Pancreas (tissue), 10 donors: ENCODE measurements at regions not wholly inside any gene's neighbourhood (a gene's known extent, or its start where the extent isn't known, plus 50 kb on each side); places are given as distances from the start of the nearest gene placed in this dataset.

Experiments used
- ATAC-seq, 4 donors: fragments of 200-7000 bp; cut with Tn5 transposase; one replicate each; pipeline versions ENCODE4 v1.8.0 to v1.9.1; 2020; ENCODE audit warnings: mild to moderate bottlenecking in 4 of 4, moderate library complexity in 4 of 4
- DNase-seq, 6 donors: peaks; one replicate each; pipeline ENCODE4 v3.0.0-alpha.2; 2020
- FAIRE-seq: peaks from 2 replicates; lab custom pipeline; 2012; peaks lifted over from hg19 to GRCh38; lab: Jason Lieb, UNC
- H3K27ac ChIP-seq, 4 donors: fragments of 200-600 bp; sonication (generic); 1 replicate in 3 of 4; 2 replicates in 1 of 4; pipeline versions ENCODE4 v1.5.0 to v1.8.0; 2020
- H3K27me3 ChIP-seq, 4 donors: fragments of 200-600 bp; one replicate each; pipeline ENCODE4 v1.8.0; 2021
- H3K36me3 ChIP-seq, 3 donors: fragments of 200-600 bp; sonication (generic) in 1 of 3; one replicate each; pipeline versions ENCODE4 v1.5.0 to v1.8.0; 2020 to 2021
- H3K4me1 ChIP-seq, 3 donors: fragments of 200-600 bp; one replicate each; pipeline ENCODE4 v1.8.0; 2021
- H3K4me3 ChIP-seq, 4 donors: fragments of 200-600 bp; sonication (generic) in 2 of 4; one replicate each; pipeline versions ENCODE4 v1.5.0 to v1.8.0; 2020 to 2021
- H3K9me3 ChIP-seq, 4 donors: fragments of 200-600 bp; one replicate each; pipeline ENCODE4 v1.8.0; 2021
- WGBS, 2 donors: extraction: QIAGEN DNeasy Blood & Tissue Kit; methylation state at CpG; one replicate each; pipeline ENCODE4 v1.1.7; 2013; 5-methylcytosine and 5-hydroxymethylcytosine counted together
- intact Hi-C, 3 donors: fragments of 100-400 bp; cut with DNase I; formaldehyde crosslinking; loops; one replicate each; pipeline versions ENCODE4 v1.11.1 to v1.14.2; 2022
- TF ChIP-seq, protein P1 (sequence below), 4 donors: fragments of 200-600 bp; sonication (generic) in 3 of 4; IDR thresholded peaks; one replicate each; pipeline versions ENCODE4 v1.5.0 to v1.8.0; 2021; ENCODE audit warnings: antibody characterized with exemption in 4 of 4
- donor health status: healthy with polysubstance abuse.
- donor health status: DM: no; HTN: no; CAD: no; lungs with moderate emphysema.
- donor health status: DM: no; HTN: no; CAD: no.
- donor health status: control.
- donor health status: control.
- donor health status: Bipolar disorder and iron deficiency.
- donor health status: DM: yes; HTN: yes; CAD: no.
- donor health status: DM: no; HTN: no; CAD: no.
- donor health status: DM: no; HTN: no; CAD: no.
- donor health status: DM: yes; HTN: yes; CAD: no.

GRCh38 chr11:23974601-23975000 lies 522.3 kb upstream of the LUZP2 start:
- H3K4me3 ChIP-seq: no peak overlapping the region
- H3K27ac ChIP-seq: no peak overlapping the region
- ATAC-seq (no peak), DNase-seq (no peak), FAIRE-seq (no peak)
- no peaks in the 10 kb centered on the region for H3K27me3 ChIP-seq
- intact Hi-C loops: no loop called here
- H3K36me3 ChIP-seq: no peaks in the 10 kb centered on the region
- no peaks in the 10 kb centered on the region for H3K4me1 ChIP-seq
- H3K9me3 ChIP-seq: no peaks in the 10 kb centered on the region
- TF ChIP-seq, protein P1, sequence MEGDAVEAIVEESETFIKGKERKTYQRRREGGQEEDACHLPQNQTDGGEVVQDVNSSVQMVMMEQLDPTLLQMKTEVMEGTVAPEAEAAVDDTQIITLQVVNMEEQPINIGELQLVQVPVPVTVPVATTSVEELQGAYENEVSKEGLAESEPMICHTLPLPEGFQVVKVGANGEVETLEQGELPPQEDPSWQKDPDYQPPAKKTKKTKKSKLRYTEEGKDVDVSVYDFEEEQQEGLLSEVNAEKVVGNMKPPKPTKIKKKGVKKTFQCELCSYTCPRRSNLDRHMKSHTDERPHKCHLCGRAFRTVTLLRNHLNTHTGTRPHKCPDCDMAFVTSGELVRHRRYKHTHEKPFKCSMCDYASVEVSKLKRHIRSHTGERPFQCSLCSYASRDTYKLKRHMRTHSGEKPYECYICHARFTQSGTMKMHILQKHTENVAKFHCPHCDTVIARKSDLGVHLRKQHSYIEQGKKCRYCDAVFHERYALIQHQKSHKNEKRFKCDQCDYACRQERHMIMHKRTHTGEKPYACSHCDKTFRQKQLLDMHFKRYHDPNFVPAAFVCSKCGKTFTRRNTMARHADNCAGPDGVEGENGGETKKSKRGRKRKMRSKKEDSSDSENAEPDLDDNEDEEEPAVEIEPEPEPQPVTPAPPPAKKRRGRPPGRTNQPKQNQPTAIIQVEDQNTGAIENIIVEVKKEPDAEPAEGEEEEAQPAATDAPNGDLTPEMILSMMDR (IDR thresholded peaks at IDR 0.05): no peak

GRCh38 chr11:23976426-23976825 lies 520.4 kb upstream of the LUZP2 start:
- intact Hi-C loops: no loop called here
- DNase-seq (no peak), FAIRE-seq (no peak), ATAC-seq (no peak)
- H3K4me3 ChIP-seq: no peak overlapping the region
- H3K36me3 ChIP-seq: no peaks in the 10 kb centered on the region
- H3K9me3 ChIP-seq: no peaks in the 10 kb centered on the region
- TF ChIP-seq, protein P1 (IDR thresholded peaks at IDR 0.05): no peak
- H3K4me1 ChIP-seq: no peaks in the 10 kb centered on the region
- no peaks in the 10 kb centered on the region for H3K27me3 ChIP-seq
- 74 to 91% methylated on average over 1 of the region's 1 CpG for WGBS, 2 donors
- no peak overlapping the region for H3K27ac ChIP-seq

DNA sequence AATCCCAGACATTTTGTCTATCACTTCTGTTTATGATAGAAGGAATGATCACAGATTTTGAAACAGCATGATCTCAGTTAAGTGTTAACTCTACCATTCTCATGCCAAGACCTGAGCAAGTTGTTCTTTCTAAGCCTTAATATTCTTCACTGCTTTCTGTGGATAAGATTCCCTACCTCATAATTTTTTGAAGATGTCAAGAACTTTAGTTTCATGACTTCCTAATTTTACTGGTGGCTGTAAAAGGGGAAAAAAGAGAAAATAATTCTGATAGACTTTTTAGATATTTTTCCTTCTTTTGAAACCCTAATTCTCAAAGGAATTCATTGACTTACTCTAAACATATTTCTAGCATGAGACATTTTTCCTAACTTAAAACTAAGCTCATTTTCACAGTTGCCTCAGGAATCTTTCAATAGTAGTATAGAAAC lies 520.0 kb upstream of the LUZP2 start:
- DNase-seq: no peak
- Histone ChIP-seq H3K4me1 (no peaks in the 10 kb centered on the region), H3K36me3 (no peaks in the 10 kb centered on the region), H3K27ac (no peak overlapping the region), H3K27me3 (no peaks in the 10 kb centered on the region), H3K9me3 (no peaks in the 10 kb centered on the region), H3K4me3 (no peak overlapping the region)
- intact Hi-C loops: no loop called here
- FAIRE-seq: no peak
- TF ChIP-seq, protein P1 (IDR thresholded peaks at IDR 0.05): no peak
- no peak for ATAC-seq

DNA sequence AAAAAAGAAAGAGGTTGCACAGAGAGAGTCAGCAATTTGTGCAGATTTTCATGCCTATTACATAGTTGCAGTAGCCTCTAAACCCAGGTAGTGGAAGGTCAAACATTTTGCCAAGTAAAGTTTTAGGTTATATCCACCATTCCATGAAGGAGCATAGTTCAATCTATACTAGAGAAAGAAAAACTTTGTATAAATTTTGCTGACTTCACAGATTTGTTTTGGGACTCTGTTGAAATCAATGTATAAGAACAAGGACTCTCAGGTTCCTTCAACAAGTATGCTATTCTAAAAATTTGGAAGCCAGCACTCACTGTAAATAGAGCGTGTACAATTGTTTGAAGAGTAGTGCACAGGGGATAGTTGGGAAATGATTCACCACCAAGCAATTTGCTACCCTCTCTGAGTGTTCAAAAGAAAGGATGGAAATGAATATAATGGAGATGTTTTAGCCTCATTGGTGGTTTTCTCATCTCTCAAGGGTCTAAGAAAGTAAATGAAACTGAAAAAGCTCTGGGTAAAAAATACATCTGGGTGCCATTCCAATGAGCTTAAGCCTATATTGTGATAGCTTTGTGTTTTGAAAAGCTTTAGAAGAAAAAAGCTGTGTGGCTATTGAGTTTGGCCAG lies 508.4 kb upstream of the LUZP2 start:
- no peak for ATAC-seq
- Histone ChIP-seq H3K9me3 (no peaks in the 10 kb centered on the region), H3K4me3 (no peak overlapping the region), H3K36me3 (no peaks in the 10 kb centered on the region), H3K27ac (no peak overlapping the region), H3K27me3 (no peaks in the 10 kb centered on the region), H3K4me1 (no peaks in the 10 kb centered on the region)
- 33 to 71% methylated on average over 1 of the region's 1 CpG for WGBS, 2 donors
- intact Hi-C loops: no loop called here
- DNase-seq: no peak
- TF ChIP-seq, protein P1 (IDR thresholded peaks at IDR 0.05): no peak
- FAIRE-seq: no peak

GRCh38 chr11:23990346-23991164 lies 506.3 kb upstream of the LUZP2 start:
- 75 to 76% methylated on average over 2 of the region's 2 CpGs for WGBS, 2 donors
- DNase-seq (no peak), ATAC-seq (no peak), FAIRE-seq (no peak)
- H3K4me1 ChIP-seq: no peaks in the 10 kb centered on the region
- no peaks in the 10 kb centered on the region for H3K27me3 ChIP-seq
- TF ChIP-seq, protein P1 (IDR thresholded peaks at IDR 0.05): no peak
- intact Hi-C loops: no loop called here
- no peak overlapping the region for H3K4me3 ChIP-seq
- H3K9me3 ChIP-seq: no peaks in the 10 kb centered on the region
- no peaks in the 10 kb centered on the region for H3K36me3 ChIP-seq
- H3K27ac ChIP-seq: no peak overlapping the region
